ENCODE measurements at regions not wholly inside any gene's neighbourhood (a gene's known extent, or its start where the extent isn't known, plus 50 kb on each side); places are given as distances from the start of the nearest gene placed in this dataset.
"Not testable (repeated sequence)": the region's sequence is repeated elsewhere in the genome, so short reads cannot be mapped to it uniquely, and the experiment has no call there.

DNA sequence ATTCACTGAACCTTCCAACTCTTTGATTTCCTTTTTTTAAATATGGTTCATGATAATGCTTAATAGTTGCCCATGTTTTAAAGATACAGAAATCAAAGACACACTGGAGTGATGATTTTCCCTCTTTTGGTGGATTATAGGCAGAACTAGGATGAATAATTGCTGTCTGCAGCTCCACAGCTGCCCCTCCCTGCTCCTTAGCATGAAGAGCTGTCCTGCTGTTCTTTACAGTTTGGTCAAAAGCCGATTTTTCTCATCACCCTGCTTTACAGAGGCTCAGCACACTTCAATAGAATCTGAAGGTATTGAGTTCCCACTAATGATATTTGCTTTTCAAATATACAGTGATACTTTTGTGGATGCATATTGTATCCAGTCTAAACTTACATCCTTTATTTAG, 202.6 kb downstream of the AASDHPPT start:
- no peak for DNase-seq

DNA sequence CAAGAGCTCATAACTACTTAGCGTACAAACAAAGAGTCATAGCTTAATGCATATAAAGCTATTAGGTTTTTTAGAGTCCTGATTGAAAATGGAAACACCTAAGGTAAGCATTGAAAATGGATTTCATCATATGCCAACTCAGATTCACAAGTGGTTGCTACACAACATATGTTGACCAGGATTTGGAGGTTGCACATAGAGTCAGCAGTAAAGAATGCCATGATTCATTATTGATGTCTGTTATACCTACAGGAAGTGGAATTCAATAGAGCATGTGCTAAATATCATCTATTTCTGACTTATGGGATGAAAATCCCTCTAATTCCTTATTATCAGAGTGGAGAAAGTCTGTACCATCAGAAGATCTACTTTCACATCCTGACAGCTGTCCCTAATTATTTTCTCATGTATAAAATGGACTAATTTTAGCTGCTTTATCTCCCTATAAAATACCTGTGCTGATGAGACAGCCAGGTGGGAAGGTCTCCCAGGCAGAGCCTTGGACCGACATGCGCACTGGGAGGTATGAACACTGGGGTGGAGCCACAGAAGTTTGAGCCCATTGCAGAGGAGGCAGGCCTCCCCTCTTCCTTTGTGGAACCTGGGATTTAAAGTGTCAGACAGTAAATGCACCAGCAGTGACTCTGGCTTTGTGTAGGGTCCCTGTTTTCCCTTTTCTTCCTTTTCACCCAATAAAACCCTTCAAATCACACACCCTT, 204.2 kb downstream of the AASDHPPT start:
- no peak for DNase-seq

DNA sequence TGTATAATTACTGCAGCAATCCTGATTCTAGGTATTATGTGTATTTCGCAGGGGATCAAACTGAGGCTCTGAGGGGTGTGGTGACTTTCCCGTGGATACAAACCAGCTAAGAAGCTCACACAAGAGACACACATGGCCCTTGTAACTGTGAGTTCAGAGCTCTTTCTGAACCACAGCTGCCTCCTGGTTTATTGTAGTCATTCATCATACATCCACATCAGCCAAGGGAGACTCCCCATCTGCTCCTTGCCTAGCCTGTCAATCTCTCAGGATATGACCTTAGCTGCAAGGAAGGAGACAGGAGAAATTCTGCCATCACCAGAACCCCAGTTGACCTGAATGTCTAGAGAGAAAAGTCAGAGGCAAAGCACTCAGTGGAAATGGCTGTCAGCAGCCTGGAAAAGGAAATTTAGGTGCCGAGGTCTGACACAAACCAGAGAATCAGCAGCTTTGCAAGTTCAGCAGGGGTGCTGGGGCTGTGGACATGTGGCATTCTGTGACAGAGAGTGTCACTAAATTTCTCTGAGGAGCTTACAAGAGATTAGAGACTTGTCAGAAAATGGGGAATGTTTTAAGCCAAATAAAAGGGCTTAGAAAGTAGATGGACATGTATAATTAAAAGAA, 209.5 kb downstream of the AASDHPPT start:
- peak; percentile 37 for DNase-seq

GRCh38 chr11:106288057-106288456, 210.6 kb downstream of the AASDHPPT start:
- DNase-seq = peak; percentile 60

DNA sequence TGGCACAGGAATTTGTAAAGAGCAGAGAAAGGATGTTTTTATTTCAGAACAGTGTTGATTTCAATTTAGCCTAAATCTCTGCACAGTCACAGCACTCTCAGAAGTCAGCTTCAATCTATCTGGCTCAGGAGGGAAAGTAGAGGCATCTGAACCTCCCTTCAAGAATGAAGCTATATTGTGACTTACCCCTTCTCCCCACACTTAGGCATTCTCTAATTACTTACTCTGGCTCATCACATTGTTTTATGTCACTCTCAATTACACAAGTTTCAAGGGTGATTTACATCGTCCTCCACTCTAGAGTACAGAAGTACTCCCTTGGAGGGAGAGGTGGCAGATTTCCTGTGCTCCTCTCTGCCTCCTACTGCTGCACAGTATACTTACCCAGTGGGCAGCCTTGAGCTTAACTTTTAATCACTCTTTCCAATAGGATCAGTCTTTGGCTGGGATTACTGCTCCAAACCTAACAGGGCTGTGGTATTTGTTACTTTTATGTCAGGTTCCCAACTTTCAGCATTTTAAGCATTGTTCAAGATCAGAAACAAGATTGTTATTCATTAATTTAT, 211.4 kb downstream of the AASDHPPT start:
- no peak for DNase-seq

DNA sequence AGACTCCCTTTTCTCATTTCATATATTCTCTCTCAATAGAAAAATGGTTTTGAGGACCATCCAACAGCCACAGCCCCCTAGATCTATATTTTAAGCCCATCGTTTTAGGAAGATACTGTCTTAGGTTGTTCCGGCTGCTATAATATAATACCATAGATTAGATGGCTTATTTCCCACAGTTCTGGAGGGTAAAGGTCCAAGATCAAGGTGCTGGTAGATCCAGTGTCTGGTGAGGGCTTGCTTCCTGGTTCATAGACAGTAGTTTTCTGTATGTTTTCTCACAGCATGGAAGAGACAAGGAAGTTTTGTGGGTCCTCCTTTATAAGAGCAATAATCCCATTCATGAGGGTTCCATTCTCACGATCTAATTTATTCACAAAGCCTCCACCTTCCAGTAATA, 215.1 kb downstream of the AASDHPPT start:
- DNase-seq = no peak

DNA sequence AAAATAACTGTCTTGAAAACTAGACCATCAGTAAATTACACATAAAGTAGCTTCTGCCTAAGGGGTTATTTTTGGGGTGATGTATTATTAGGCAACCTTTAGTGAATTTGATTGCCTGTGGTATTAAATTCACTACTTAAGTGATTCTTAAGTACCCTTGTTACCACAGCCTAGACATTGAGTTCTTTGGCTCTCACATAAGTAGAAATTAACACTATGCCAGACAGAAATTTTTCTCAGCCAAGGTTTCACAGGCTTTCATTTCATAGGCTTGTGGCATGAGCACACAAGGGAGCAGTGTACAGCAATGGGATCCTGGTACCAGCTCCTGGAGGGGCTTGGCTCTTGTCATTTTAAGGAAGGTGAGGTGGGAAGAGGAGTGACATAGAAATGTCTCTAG, 218.5 kb downstream of the AASDHPPT start:
- DNase-seq = no peak

- no peak for DNase-seq
Observed at GRCh38 chr11:106302416-106302815, 225.0 kb downstream of the AASDHPPT start.

- DNase-seq = no peak
Observed at GRCh38 chr11:106304274-106304673, 226.8 kb downstream of the AASDHPPT start.

DNA sequence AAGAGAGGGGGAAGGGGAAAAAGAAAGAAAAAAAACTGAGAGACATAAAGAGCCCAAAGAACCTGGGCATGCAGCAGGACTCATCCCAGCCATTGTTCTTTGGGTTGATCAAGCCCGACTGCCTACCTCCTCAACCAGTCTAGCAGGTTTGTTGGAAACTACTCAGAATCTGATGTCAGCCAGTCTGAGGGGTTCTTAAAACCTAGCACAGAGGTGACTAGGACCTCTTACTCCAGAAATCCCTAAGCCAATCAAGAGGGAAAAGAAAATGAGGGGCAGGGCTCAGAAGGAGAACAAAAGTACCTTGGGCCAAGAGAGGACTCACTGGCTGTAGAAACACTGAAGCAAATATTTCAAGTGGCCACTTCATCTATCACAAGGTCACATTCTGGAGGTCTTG, 228.0 kb downstream of the AASDHPPT start:
- no peak for DNase-seq

- no peak for DNase-seq
Observed at GRCh38 chr11:106306942-106307341, 229.5 kb downstream of the AASDHPPT start.

GRCh38 chr11:106309070-106309684, 231.7 kb downstream of the AASDHPPT start:
- no peak for DNase-seq

DNA sequence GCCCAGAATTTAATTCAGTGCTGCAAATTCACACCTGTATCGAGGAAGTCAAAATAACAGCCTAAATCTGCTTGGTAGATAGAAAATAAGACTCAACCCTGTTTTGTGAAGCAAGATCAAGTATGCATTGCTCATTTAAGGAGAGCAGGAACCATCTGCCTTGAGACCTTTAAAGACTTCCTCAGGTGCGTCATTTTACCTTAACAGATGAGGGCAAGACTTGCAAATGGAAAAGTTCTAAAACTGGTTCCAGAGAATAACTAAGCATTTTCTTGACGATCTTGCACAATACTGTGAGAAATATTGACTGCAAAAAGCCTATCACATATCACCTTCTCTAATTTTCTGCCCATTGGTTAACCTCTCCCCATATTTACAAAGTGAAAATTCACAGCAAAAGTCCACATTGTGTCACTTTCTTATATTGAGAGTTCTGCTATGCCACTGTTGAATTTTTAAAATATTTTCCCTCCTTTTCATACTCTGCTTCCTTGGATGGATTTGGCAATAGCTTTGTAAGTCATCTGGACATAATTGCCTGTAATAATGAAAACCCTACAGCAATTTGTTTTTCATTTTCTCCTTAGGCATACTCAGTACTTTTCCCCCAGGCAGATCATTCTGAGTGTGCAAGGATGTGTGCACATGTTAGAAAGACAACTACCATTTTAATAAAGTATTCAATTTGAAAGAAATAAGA, 234.2 kb downstream of the AASDHPPT start:
- no peak for DNase-seq

DNA sequence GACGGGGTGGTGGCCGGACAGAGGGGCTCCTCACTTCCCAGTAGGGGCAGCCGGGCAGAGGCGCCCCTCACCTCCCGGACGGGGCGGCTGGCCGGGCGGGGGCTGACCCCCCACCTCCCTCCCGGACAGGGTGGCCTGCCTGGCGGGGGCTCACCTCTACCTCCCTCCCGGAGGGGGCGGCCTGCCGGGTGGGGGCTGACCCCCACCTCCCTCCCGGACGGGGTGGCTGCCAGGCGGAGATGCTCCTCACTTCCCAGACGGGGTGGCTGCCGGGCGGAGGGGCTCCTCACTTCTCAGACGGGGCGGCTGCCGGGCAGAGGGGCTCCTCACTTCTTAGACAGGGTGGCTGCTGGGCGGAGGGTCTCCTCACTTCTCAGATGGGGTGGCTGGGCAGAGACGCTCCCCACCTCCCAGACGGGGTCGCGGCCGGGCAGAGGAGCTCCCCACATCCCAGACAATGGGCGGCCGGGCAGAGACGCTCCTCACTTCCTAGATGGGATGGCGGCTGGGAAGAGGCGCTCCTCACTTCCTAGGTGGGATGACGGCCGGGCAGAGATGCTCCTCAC, 239.8 kb downstream of the AASDHPPT start:
- not testable (repeated sequence) for DNase-seq

- DNase-seq = no peak
Observed at GRCh38 chr11:106321601-106322000, 244.1 kb downstream of the AASDHPPT start.

DNA sequence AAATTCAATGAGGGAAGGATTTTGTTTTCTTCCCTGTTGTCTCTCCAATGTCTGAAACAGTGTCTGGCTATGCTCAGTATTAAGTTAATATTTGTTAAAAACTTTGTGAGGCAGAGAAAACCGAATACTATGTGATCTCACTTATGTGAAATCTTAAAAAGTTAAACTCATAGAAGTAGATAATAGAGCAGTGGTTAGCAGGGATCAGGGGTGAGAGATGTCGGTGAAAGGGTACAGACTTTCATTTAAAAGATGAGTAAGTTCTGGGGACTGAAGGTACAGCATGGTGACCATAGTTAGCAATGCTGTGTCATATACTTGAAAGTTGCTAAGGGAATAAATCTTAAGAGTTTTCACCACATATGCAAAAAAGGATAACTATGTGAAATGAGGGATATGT, 244.6 kb downstream of the AASDHPPT start:
- DNase-seq = no peak

- DNase-seq = no peak
Observed at GRCh38 chr11:106326087-106326486, 248.6 kb downstream of the AASDHPPT start.

DNA sequence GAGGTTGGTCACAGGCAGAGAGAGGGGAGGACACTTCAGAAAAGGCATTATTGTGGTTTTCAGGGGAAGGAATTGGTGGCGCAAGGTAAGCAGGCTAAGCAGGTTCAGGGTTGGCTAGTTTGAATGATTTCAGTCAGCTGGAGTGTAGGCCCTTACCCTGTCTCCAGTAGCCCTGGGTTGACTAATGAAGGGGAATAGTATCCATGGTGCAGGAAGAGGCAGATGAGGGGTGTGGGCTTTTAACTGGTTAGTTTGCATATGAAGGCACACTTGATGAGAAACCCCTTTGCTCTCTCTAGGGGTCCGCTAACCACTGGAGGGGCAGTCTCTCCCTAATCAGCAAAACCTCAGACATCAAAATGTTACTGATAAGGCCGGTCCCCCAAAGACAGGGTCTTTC, 249.7 kb downstream of the AASDHPPT start:
- no peak for DNase-seq

DNA sequence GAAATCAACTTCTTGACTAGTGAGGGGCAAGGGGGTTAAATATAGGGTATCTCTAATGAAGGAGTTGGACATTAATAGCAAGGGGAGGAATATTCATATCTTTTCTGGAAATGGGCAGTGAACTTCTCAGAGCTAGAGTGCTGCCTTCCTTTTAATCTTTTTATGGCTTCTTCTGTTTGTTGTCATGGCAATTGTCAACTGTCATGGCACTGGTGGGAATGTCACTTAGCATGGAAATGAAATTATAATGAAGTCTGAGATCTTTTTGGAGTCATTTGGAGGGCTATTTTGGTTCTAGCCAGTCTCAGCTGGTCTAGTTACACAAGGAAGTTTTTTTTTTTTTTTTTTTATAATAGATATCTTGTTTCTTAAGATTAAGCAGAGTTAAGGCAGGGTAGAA, 250.2 kb downstream of the AASDHPPT start:
- no peak for DNase-seq

DNA sequence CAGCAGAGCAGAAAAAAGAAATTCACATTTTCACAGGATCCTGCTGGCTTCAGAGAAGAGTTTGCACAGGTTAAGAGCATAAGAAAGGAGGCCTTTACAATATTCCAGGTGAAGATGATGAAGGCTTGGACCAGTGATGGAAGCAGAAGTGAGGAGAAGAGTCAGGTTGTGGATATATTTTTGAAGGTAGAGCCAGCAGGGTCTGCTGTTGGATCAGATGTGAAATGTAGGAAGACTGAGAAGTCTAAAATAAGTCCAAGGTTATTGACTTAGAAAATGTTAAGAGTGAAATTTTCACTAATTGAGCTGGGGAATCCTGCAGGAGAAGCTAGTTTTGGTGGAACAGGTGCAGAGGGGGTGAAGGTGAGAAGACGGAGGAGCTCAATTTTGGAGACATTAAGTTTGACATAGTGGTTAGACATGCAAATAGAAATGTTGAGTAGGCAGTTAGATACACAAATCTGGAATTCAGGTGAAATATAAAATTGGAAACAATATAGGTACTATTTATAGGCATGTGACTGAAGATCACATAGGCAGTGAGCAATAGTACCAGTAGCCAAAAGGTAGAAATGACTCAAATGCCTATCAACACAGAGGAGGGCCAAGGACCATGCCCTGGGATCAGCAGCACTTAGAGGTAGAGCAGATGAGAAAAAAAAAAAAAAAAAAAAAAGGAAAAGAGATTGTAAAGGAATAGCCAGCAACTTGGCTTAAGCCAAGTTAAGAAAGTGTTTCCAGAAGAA, 252.0 kb downstream of the AASDHPPT start:
- no peak for DNase-seq

DNA sequence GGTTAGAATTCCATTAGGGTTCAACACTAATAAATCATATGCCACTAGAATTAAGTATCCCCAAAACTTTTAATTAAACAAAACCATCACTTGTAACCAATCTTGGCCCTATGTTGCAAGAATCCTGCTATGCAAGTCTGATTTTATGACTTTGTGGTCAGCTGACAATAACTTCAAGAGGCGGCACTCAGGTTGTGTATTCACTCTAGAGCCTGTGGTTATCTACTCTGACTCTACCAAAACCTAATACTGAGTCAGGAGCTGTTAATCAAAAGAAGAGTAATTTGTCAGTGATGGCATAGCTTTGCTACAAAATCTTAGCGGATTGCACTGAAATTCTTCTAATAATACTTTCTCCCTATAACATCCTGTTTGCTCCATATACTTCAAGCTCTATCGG, 253.7 kb downstream of the AASDHPPT start:
- no peak for DNase-seq

DNA sequence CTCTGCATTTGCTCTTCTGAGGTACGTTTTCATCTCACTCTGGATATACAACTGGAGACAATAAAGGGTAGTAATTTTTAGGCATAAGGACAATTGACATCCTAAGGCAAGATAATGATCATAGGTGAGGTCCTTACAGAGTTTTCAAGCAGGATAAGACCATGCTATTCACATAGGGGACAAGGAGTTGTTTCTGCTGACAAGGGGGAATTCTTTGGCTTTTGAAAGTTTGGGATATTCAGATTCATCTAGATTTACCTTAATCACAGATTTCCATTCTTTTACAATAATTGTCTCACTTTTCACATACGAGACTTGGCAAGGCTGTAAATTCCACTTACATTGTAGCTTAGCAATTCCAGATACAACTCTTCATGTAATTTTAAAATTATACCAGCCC, 256.2 kb downstream of the AASDHPPT start:
- DNase-seq = no peak
